Neural crest cell (in vitro differentiated cells): ENCODE measurements at regions not wholly inside any gene's neighbourhood (a gene's known extent, or its start where the extent isn't known, plus 50 kb on each side); places are given as distances from the start of the nearest gene placed in this dataset.

ENCODE experiments used
- DNase-seq: peaks from one replicate; pipeline ENCODE4 v3.0.0; 2021; ENCODE audit warnings: low read depth, mixed read lengths, low spot score
- H3K27ac Mint-ChIP-seq: one replicate; pipeline ENCODE4 v1.8.0; 2021; ENCODE audit warnings: mild to moderate bottlenecking, mixed read lengths; ENCODE audit not compliant: unreplicated experiment
- H3K27me3 Mint-ChIP-seq: 2 replicates; pipeline ENCODE4 v1.8.0; 2021; ENCODE audit warnings: low read depth, mild to moderate bottlenecking, mixed read lengths
- H3K36me3 Mint-ChIP-seq: 2 replicates; pipeline ENCODE4 v1.8.0; 2021; ENCODE audit warnings: low read depth, mild to moderate bottlenecking, mixed read lengths
- H3K4me1 Mint-ChIP-seq: 2 replicates; pipeline ENCODE4 v1.8.0; 2021; ENCODE audit warnings: mixed read lengths
- H3K4me3 Mint-ChIP-seq: one replicate; pipeline ENCODE4 v1.8.0; 2021; ENCODE audit warnings: mild to moderate bottlenecking, mixed read lengths
- H3K9me3 Mint-ChIP-seq: 2 replicates; pipeline ENCODE4 v1.8.0; 2021; ENCODE audit warnings: mixed read lengths
- TF ChIP-seq, protein P1 (sequence below): fragments of 200-600 bp; sonication (generic); conservative IDR thresholded peaks from 2 replicates; pipeline ENCODE4 v1.5.0; 2021; ENCODE audit warnings: antibody characterized with exemption, mild to moderate bottlenecking

DNA sequence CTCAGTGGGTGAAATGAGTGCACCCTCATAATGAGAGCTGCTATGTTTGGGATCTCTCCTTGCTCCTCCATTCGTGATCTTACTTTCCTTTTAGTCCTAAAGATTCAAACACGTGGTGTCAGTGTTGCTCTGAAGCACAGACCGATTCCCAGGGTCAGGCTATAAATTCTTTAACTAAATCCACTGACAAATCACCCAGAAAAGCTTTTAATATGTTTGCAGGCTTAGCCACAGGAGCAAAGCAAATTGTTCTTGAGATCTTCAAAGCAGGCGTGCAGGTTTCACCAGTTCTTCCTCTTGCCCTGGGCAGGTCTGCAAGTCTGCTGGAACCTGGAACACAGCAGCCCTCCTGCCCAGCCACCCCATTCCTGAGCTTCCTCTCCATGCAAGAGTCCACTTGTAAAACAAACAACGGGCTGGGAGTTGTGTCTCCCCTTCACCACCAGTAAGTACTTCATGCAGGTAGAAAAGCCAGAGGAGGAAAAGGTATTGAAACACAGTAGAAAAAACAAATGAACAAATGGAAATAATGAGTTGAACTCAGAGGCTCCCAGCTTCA lies 70.1 kb upstream of the ENPP6 start:
- Mint-ChIP-seq H3K4me3 (no peak overlapping the region), H3K4me1 (peaks cover 23% of the 10 kb centered on the region), H3K9me3 (no peaks in the 10 kb centered on the region), H3K27me3 (no peaks in the 10 kb centered on the region), H3K36me3 (no peaks in the 10 kb centered on the region), H3K27ac (no peak overlapping the region)
- TF ChIP-seq, protein P1, sequence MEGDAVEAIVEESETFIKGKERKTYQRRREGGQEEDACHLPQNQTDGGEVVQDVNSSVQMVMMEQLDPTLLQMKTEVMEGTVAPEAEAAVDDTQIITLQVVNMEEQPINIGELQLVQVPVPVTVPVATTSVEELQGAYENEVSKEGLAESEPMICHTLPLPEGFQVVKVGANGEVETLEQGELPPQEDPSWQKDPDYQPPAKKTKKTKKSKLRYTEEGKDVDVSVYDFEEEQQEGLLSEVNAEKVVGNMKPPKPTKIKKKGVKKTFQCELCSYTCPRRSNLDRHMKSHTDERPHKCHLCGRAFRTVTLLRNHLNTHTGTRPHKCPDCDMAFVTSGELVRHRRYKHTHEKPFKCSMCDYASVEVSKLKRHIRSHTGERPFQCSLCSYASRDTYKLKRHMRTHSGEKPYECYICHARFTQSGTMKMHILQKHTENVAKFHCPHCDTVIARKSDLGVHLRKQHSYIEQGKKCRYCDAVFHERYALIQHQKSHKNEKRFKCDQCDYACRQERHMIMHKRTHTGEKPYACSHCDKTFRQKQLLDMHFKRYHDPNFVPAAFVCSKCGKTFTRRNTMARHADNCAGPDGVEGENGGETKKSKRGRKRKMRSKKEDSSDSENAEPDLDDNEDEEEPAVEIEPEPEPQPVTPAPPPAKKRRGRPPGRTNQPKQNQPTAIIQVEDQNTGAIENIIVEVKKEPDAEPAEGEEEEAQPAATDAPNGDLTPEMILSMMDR, result no peak
- DNase-seq, result no peak

DNA sequence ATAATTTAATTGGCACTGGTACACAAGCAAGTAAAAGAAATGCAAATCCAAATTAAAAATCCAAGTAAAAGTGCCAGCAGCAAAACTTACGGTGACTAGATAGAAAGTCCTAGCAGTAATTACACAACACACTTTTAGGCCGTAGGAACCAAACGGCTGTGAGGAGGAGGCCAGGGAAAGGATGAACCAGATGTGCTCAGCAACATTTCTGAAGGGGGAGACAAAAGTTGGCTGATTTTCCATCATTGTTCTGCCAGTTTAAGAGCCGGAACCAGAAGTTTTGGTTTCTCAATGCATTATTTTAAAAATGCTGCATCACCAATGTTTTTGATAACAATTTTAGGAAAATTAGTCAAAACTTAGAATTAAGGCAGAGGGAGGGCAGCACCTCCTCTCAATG lies 68.7 kb upstream of the ENPP6 start:
- Mint-ChIP-seq H3K4me3 (no peak overlapping the region), H3K27me3 (no peaks in the 10 kb centered on the region), H3K36me3 (no peaks in the 10 kb centered on the region), H3K4me1 (peaks cover 30% of the 10 kb centered on the region), H3K9me3 (no peaks in the 10 kb centered on the region), H3K27ac (no peak overlapping the region)
- TF ChIP-seq, protein P1, result no peak
- no peak for DNase-seq

DNA sequence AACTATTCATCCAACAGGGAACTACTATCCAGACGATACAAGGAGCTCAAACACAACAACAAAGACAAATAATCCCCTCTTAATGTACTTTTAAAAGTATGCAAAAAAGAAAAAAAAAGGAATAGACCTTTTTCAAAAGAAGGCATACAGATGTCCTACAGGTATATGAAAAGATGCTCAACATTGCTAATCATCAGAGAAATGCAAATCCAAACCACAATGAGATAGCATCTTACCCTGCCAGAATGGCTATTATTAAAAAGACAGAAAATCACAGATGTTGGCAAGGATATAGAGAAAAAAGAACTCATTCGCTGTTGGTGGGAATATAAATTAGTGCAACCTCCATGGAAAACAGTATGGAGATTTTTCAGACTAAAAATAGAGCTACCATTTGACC lies 67.1 kb upstream of the ENPP6 start:
- TF ChIP-seq, protein P1, result no peak

DNA sequence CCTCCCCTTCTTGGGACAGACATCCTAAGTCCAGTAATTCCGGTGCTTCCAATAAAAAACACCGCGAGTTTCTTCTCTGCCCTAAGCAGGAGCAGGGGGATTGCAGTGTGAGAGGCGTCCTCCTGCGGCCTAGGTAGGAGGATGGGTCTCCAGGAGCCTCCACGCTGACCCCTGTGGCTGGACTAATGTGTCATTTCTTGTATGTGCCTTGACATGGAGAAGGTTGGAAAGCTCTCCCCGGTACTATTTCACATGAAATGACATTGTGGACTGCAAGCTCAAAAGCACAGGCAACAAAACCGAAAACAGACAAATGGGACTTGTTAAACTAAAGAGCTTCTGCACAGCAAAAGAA lies 66.6 kb upstream of the ENPP6 start:
- H3K9me3 Mint-ChIP-seq, result no peaks in the 10 kb centered on the region
- H3K27ac Mint-ChIP-seq, result no peak overlapping the region
- no peak for DNase-seq
- H3K36me3 Mint-ChIP-seq, result no peaks in the 10 kb centered on the region
- peaks cover 39% of the 10 kb centered on the region for H3K4me1 Mint-ChIP-seq
- TF ChIP-seq, protein P1, result no peak
- H3K27me3 Mint-ChIP-seq, result no peaks in the 10 kb centered on the region
- H3K4me3 Mint-ChIP-seq, result no peak overlapping the region

More for the DNA sequence above, 67.1 kb upstream of the ENPP6 start:
- Mint-ChIP-seq H3K4me3 (no peak overlapping the region), H3K4me1 (peaks cover 35% of the 10 kb centered on the region), H3K9me3 (no peaks in the 10 kb centered on the region), H3K36me3 (no peaks in the 10 kb centered on the region), H3K27me3 (no peaks in the 10 kb centered on the region), H3K27ac (no peak overlapping the region)
- no peak for DNase-seq

DNA sequence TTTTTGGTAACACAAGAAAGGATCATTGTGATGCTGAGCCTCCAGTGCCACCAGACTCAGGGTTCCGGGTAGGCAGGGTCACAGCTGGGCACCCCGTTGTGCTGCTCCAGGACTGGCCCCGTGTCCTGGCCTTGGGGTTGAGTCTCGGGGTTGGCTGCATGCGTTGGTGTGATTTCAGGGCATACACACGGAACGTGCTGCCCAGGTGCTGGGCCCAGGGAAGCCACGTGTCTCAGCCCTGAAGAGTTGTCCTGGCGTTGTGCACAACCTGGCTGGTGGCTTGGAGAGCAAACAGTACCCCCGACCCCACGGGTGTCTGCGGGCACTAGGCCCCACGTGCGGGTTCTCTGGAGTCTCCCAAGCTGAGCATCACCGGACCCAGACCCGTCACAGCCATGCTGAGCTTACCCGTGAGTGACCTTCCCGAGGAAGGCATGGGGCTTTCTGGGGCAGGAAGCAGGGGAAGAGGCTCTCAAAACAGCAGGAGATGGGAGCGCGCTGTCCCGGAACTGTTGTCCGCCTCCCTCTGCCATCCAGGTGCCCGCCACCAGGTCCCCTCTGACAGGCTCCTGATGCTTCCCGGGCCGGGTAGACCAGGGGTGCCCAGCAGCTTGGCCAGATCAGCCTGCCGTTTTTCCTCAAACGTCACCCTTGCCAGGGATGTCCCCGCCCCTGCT lies 66.1 kb upstream of the ENPP6 start:
- Mint-ChIP-seq H3K4me1 (peaks cover 39% of the 10 kb centered on the region), H3K27me3 (no peaks in the 10 kb centered on the region), H3K36me3 (no peaks in the 10 kb centered on the region), H3K9me3 (no peaks in the 10 kb centered on the region), H3K27ac (no peak overlapping the region), H3K4me3 (no peak overlapping the region)
- TF ChIP-seq, protein P1, result no peak
- DNase-seq, result no peak
